IPS-15b (cell line): ENCODE measurements at regions not wholly inside any gene's neighbourhood (a gene's known extent, or its start where the extent isn't known, plus 50 kb on each side); places are given as distances from the start of the nearest gene placed in this dataset.

Experiments used
- H3K27me3 ChIP-seq: one replicate; pipeline ENCODE4 v1.6.1; 2013; ENCODE audit warnings: low read length; ENCODE audit not compliant: control insufficient read depth, insufficient read depth
- H3K36me3 ChIP-seq: one replicate; pipeline ENCODE4 v1.6.1; 2013; ENCODE audit warnings: low read length; ENCODE audit not compliant: control insufficient read depth, insufficient read depth
- H3K4me1 ChIP-seq: one replicate; pipeline ENCODE4 v1.6.1; 2013; ENCODE audit warnings: mild to moderate bottlenecking, low read length; ENCODE audit not compliant: control insufficient read depth, insufficient read depth
- H3K4me3 ChIP-seq: one replicate; pipeline ENCODE4 v1.5.1; 2013; ENCODE audit warnings: low read depth, low read length
- H3K9ac ChIP-seq: one replicate; pipeline ENCODE4 v1.6.1; 2013; ENCODE audit warnings: low read depth, mild to moderate bottlenecking, low read length
- H3K9me3 ChIP-seq: one replicate; pipeline ENCODE4 v1.6.1; 2013; ENCODE audit warnings: mild to moderate bottlenecking, low read length; ENCODE audit not compliant: control insufficient read depth, insufficient read depth

GRCh38 chr11:13160346-13160745, 117.2 kb upstream of the BMAL1 start:
- Histone ChIP-seq H3K27me3 (no peaks in the 10 kb centered on the region), H3K36me3 (no peaks in the 10 kb centered on the region), H3K4me3 (no peak overlapping the region), H3K9me3 (no peaks in the 10 kb centered on the region), H3K4me1 (no peaks in the 10 kb centered on the region), H3K9ac (no peak overlapping the region)

DNA sequence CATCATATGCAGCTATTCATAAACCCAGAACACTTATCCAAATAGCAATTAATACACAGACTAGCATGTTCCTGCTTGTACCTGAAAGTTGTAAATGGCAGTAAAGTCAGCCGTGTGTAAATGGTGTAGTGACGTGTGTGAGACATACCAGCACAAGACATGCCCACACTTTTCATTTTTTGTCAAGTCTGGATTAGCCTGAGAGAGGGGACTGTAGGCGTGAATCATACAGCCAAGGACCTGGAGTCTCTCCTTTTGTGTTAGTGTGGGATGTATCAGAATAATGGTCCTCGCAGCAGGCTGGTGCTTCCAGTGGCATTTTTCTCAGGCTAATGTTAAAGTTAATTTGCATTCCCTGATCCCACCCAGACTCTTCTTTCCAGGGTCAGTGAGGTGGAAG, 116.8 kb upstream of the BMAL1 start:
- Histone ChIP-seq H3K9ac (no peak overlapping the region), H3K4me3 (no peak overlapping the region), H3K4me1 (no peaks in the 10 kb centered on the region), H3K36me3 (no peaks in the 10 kb centered on the region), H3K9me3 (no peaks in the 10 kb centered on the region), H3K27me3 (no peaks in the 10 kb centered on the region)

DNA sequence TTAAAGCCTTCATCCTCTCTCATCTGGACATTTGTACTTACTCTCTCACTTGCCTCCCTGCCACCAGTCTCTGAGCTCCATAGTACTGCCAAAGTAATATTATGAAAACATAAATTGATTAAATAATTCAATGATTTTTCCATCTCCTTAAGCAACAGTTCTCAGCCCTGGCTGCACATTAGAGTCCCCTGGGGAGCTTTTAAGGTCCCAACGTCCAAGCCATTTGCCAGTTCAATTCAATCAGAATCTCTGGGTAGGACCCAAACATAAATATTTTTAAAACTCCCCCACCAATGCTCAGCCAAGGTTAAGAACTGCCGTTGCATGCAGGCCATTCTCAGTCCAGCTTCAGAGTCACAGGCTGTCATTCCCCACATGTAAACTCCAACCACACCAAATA, 114.4 kb upstream of the BMAL1 start:
- H3K9ac ChIP-seq = no peak overlapping the region
- H3K4me3 ChIP-seq = no peak overlapping the region
- H3K4me1 ChIP-seq = peaks cover under 1% of the 10 kb centered on the region
- no peaks in the 10 kb centered on the region for H3K27me3 ChIP-seq
- H3K36me3 ChIP-seq = no peaks in the 10 kb centered on the region
- H3K9me3 ChIP-seq = no peaks in the 10 kb centered on the region

GRCh38 chr11:13166036-13166435, 111.6 kb upstream of the BMAL1 start:
- Histone ChIP-seq H3K4me3 (no peak overlapping the region), H3K9me3 (no peaks in the 10 kb centered on the region), H3K4me1 (peaks cover 2% of the 10 kb centered on the region), H3K36me3 (no peaks in the 10 kb centered on the region), H3K9ac (no peak overlapping the region), H3K27me3 (no peaks in the 10 kb centered on the region)

- Histone ChIP-seq H3K27me3 (no peaks in the 10 kb centered on the region), H3K4me3 (no peak overlapping the region), H3K9me3 (no peaks in the 10 kb centered on the region), H3K36me3 (no peaks in the 10 kb centered on the region), H3K9ac (no peak overlapping the region), H3K4me1 (peaks cover 2% of the 10 kb centered on the region)
Observed at GRCh38 chr11:13168271-13168670, 109.3 kb upstream of the BMAL1 start.

DNA sequence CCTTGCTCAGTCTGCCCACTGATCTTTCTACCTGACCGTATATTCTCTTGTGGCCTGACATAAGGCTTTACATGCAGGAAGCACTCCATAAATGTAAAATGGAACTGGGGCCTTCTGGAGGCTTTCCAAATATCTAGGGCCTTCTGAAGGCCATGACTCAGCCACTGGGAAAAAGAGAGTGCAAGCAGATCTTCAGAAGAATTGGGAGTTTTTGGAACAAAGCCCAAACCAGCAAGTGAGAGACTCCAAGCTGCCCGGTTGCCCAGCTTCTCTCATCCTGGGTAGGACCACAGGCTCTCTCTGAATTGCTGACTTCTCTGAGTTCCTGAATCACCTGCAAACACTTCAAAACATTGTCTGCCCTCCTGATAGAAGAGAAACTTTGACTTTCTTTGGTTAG, 107.9 kb upstream of the BMAL1 start:
- Histone ChIP-seq H3K36me3 (no peaks in the 10 kb centered on the region), H3K27me3 (no peaks in the 10 kb centered on the region), H3K9ac (no peak overlapping the region)

DNA sequence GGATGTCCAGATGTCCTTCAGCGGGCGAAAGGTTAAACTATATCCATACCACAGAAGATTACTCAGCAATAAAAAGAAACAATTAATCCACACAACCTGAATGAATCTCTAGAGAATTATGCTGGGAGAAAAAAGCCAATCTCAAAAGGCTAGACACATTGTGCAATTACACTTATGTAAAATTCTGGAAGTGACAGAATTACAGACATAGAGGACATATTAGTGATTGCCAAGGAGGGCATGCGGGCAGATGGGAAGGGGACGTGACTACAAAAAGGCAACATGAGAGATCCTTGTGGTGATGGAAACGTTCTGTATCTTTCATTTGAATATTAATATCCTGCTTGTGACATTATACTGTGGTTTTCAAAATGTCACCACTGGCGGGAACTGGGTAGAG, 103.5 kb upstream of the BMAL1 start:
- H3K4me3 ChIP-seq = no peak overlapping the region
- no peak overlapping the region for H3K9ac ChIP-seq
- no peaks in the 10 kb centered on the region for H3K4me1 ChIP-seq
- H3K9me3 ChIP-seq = no peaks in the 10 kb centered on the region
- no peaks in the 10 kb centered on the region for H3K27me3 ChIP-seq
- no peaks in the 10 kb centered on the region for H3K36me3 ChIP-seq

More for the DNA sequence above, 107.9 kb upstream of the BMAL1 start:
- H3K4me3 ChIP-seq = no peak overlapping the region
- H3K9me3 ChIP-seq = no peaks in the 10 kb centered on the region
- peaks cover 2% of the 10 kb centered on the region for H3K4me1 ChIP-seq

GRCh38 chr11:13183094-13183825, 94.3 kb upstream of the BMAL1 start:
- H3K27me3 ChIP-seq = no peaks in the 10 kb centered on the region
- H3K36me3 ChIP-seq = no peaks in the 10 kb centered on the region
- H3K4me1 ChIP-seq = no peaks in the 10 kb centered on the region
- H3K9ac ChIP-seq = no peak overlapping the region
- H3K9me3 ChIP-seq = no peaks in the 10 kb centered on the region
- H3K4me3 ChIP-seq = no peak overlapping the region

DNA sequence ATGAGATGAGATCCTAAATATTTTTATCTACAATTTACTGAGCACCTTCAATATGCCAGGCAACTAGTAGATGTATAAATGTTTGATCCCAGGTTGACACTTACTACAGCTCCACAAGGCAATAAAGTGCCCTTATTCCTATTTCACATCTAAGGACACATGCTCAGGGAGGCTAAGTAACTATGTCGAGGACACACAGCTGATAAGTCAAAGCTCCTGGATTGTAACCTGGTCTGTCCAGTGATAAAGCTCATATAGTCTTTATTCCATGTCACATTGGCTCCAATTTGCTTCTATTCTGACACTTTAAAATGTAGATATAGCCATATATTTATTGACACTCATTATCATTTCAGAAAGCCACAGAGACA, 93.8 kb upstream of the BMAL1 start:
- no peak overlapping the region for H3K9ac ChIP-seq
- no peaks in the 10 kb centered on the region for H3K4me1 ChIP-seq
- H3K4me3 ChIP-seq = no peak overlapping the region

GRCh38 chr11:13184295-13184794, 93.2 kb upstream of the BMAL1 start:
- H3K9me3 ChIP-seq = no peaks in the 10 kb centered on the region
- H3K27me3 ChIP-seq = no peaks in the 10 kb centered on the region
- no peaks in the 10 kb centered on the region for H3K4me1 ChIP-seq
- no peaks in the 10 kb centered on the region for H3K36me3 ChIP-seq
- no peak overlapping the region for H3K9ac ChIP-seq
- H3K4me3 ChIP-seq = no peak overlapping the region

More for the DNA sequence above, 93.8 kb upstream of the BMAL1 start:
- H3K36me3 ChIP-seq = no peaks in the 10 kb centered on the region
- no peaks in the 10 kb centered on the region for H3K27me3 ChIP-seq
- H3K9me3 ChIP-seq = no peaks in the 10 kb centered on the region

- Histone ChIP-seq H3K9me3 (peaks cover 2% of the 10 kb centered on the region), H3K27me3 (no peaks in the 10 kb centered on the region), H3K4me1 (no peaks in the 10 kb centered on the region), H3K36me3 (no peaks in the 10 kb centered on the region), H3K4me3 (no peak overlapping the region), H3K9ac (no peak overlapping the region)
Observed at GRCh38 chr11:13188179-13188578, 89.4 kb upstream of the BMAL1 start.

DNA sequence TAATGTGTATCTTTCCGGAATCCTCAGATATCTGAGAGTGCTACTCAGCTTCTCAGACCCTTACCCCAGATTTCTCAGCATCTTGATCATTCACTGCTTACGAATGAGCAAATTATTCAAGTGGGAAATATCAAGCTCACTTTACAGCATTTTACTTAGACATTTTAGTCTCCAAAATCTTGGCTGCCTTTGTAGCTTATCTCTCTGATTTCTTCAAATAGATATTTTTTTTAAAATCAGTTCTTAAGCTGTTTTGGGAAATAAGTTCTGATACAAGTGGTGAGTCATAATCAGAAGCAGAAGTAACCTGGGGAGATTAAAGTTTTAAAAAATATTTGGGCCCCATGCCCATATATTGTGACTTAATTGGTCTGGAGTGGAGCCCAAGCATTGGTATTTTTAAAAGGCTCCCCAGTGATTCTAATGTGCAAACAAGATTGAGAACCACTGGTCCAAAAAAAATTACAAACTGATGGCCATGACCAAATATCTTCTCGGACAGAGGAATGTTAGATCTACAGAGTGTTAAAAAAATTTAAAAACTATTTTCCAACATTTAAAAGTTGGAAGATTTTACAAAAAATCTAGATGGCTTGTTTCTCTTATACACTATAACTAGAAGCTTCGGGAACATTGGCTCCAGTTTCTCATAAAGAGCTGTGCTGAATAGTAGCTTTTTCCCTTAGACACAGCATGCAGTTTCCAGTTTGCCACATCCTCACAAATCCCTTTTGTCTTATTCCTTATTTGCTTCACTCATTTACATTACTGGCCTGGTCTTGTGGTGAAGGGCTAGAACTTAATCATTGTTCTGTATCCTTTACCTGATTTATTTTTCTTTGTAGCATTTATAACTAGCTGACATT, 87.8 kb upstream of the BMAL1 start:
- Histone ChIP-seq H3K27me3 (no peaks in the 10 kb centered on the region), H3K4me1 (no peaks in the 10 kb centered on the region), H3K9me3 (peaks cover 2% of the 10 kb centered on the region), H3K9ac (no peak overlapping the region), H3K36me3 (no peaks in the 10 kb centered on the region), H3K4me3 (no peak overlapping the region)
